Adrenal gland (tissue), 9 donors: ENCODE measurements at regions not wholly inside any gene's neighbourhood (a gene's known extent, or its start where the extent isn't known, plus 50 kb on each side); places are given as distances from the start of the nearest gene placed in this dataset.

ENCODE experiments used
- DNase-seq, 7 donors: peaks; one replicate each; pipeline ENCODE4 v3.0.0-alpha.2; 2019 to 2020
- H3K27ac ChIP-seq, 5 donors: fragments of 200-600 bp; sonication (generic) in 4 of 5; 1 replicate in 3 of 5; 2 replicates in 2 of 5; pipeline versions ENCODE4 v1.5.1 to v1.8.0; 2016 to 2020; ENCODE audit warnings: mild to moderate bottlenecking in 1 of 5
- H3K27me3 ChIP-seq: fragments of 200-600 bp; 2 replicates; pipeline ENCODE4 v1.8.0; 2021
- H3K36me3 ChIP-seq, 2 donors: fragments of 200-600 bp; replicated peaks in 1 of 2; 1 replicate in 1 of 2; 2 replicates in 1 of 2; pipeline versions ENCODE4 v1.5.1 to v1.8.0; 2018 to 2022
- H3K4me1 ChIP-seq, 2 donors: fragments of 200-600 bp; replicated peaks in 1 of 2; 1 replicate in 1 of 2; 2 replicates in 1 of 2; pipeline versions ENCODE4 v1.5.1 to v1.8.0; 2018 to 2021
- H3K4me3 ChIP-seq, 4 donors: fragments of 200-600 bp; sonication (generic) in 3 of 4; one replicate each; pipeline ENCODE4 v1.5.1; 2016 to 2018
- H3K9me3 ChIP-seq, 3 donors: fragments of 200-600 bp; sonication (generic) in 1 of 3; replicated peaks in 1 of 3; 1 replicate in 2 of 3; 2 replicates in 1 of 3; pipeline versions ENCODE4 v1.5.1 to v1.8.0; 2016 to 2021
- CTCF ChIP-seq, 6 experiments: fragments of 450-650 bp in 4 of 6; fragments of 200-600 bp in 2 of 6; sonication (generic) in 1 of 6; IDR thresholded peaks; 1 replicate in 5 of 6; 2 replicates in 1 of 6; pipeline versions ENCODE4 v1.5.1 to v1.8.0; 2016 to 2021; ENCODE audit warnings: antibody characterized with exemption in 6 of 6, mild to moderate bottlenecking in 2 of 6, moderate library complexity in 1 of 6
- POLR2A ChIP-seq, 2 donors: fragments of 450-650 bp; IDR thresholded peaks; one replicate each; pipeline ENCODE4 v1.6.1; 2017; ENCODE audit warnings: antibody characterized with exemption in 2 of 2, mild to moderate bottlenecking in 2 of 2, moderate library complexity in 1 of 2
- WGBS, 4 donors: extraction: QIAGEN DNeasy Blood & Tissue Kit in 2 of 4; methylation state at CpG; one replicate each; pipeline versions ENCODE4 v1.1.5 to v1.1.7; 2013 to 2017; 5-methylcytosine and 5-hydroxymethylcytosine counted together
- intact Hi-C, 2 donors: fragments of 100-400 bp; cut with DNase I; formaldehyde crosslinking; loops; one replicate each; pipeline versions ENCODE4 v1.14.1 to v1.15.0; 2022 to 2023
- donor health status: healthy with polysubstance abuse.
- donor health status: Bipolar disorder and iron deficiency.
- donor health status: DM: yes; HTN: yes; CAD: no.
- donor health status: DM: no; HTN: no; CAD: no.
- donor health status: DM: no; HTN: no; CAD: no.

- intact Hi-C loops = no loop called here
- H3K27me3 ChIP-seq = no peaks in the 10 kb centered on the region
- H3K4me1 ChIP-seq = no peaks in the 10 kb centered on the region
- H3K27ac ChIP-seq = no peak overlapping the region
- no peaks in the 10 kb centered on the region for H3K36me3 ChIP-seq
- TF ChIP-seq CTCF (IDR thresholded peaks at IDR 0.05) (no peak), POLR2A (IDR thresholded peaks at IDR 0.05) (no peak)
- no peaks in the 10 kb centered on the region for H3K9me3 ChIP-seq
- 73 to 78% (median 75%) methylated on average over 12 of the region's 12 CpGs for WGBS, 4 donors
- no peak overlapping the region for H3K4me3 ChIP-seq
- no peak for DNase-seq
These were observed 204.7 kb upstream of the EXOC2 start for GRCh38 chr6:897528-898207.

GRCh38 chr6:894274-894673, 201.3 kb upstream of the EXOC2 start:
- intact Hi-C loops = no loop called here
- Histone ChIP-seq H3K36me3 (no peaks in the 10 kb centered on the region), H3K4me1 (no peaks in the 10 kb centered on the region), H3K27ac (no peak overlapping the region), H3K9me3 (no peaks in the 10 kb centered on the region), H3K4me3 (no peak overlapping the region), H3K27me3 (no peaks in the 10 kb centered on the region)
- WGBS, 4 donors = 73 to 76% (median 74%) methylated on average over 6 of the region's 6 CpGs
- TF ChIP-seq CTCF (IDR thresholded peaks at IDR 0.05) (no peak), POLR2A (IDR thresholded peaks at IDR 0.05) (no peak)
- DNase-seq = no peak

GRCh38 chr6:890995-891394, 198.1 kb upstream of the EXOC2 start:
- no peak for DNase-seq
- TF ChIP-seq CTCF (IDR thresholded peaks at IDR 0.05) (no peak), POLR2A (IDR thresholded peaks at IDR 0.05) (no peak)
- no peak overlapping the region for H3K27ac ChIP-seq

GRCh38 chr6:890201-890600, 197.3 kb upstream of the EXOC2 start:
- Histone ChIP-seq H3K27ac (no peak overlapping the region), H3K4me3 (no peak overlapping the region), H3K9me3 (no peaks in the 10 kb centered on the region), H3K36me3 (no peaks in the 10 kb centered on the region), H3K27me3 (no peaks in the 10 kb centered on the region), H3K4me1 (no peaks in the 10 kb centered on the region)
- TF ChIP-seq POLR2A (IDR thresholded peaks at IDR 0.05) = no peak
- no peak for TF ChIP-seq CTCF (IDR thresholded peaks at IDR 0.05)
- no peak for DNase-seq
- WGBS, 4 donors = 65 to 91% (median 86%) methylated on average over 3 of the region's 3 CpGs
- intact Hi-C loops = no loop called here

More at GRCh38 chr6:890995-891394, 198.1 kb upstream of the EXOC2 start:
- Histone ChIP-seq H3K4me3 (no peak overlapping the region), H3K36me3 (no peaks in the 10 kb centered on the region), H3K27me3 (no peaks in the 10 kb centered on the region), H3K9me3 (no peaks in the 10 kb centered on the region), H3K4me1 (no peaks in the 10 kb centered on the region)
- WGBS, 4 donors = 72 to 81% (median 74%) methylated on average over 6 of the region's 6 CpGs
- intact Hi-C loops = no loop called here
